GM13976 (cell line): ENCODE measurements at regions not wholly inside any gene's neighbourhood (a gene's known extent, or its start where the extent isn't known, plus 50 kb on each side); places are given as distances from the start of the nearest gene placed in this dataset.

Experiments used
- DNase-seq: peaks from one replicate; pipeline ENCODE4 v3.0.0; 2012; ENCODE audit warnings: low spot score
- in situ Hi-C: fragments of 300-500 bp; cut with MboI; formaldehyde crosslinking; loops from one replicate; pipeline ENCODE4 v1.12.0; 2022; ENCODE audit warnings: low sequenced_read_pairs, mixed read lengths, inconsistent platforms; ENCODE audit not compliant: unreplicated experiment
- TF ChIP-seq, protein P1 (sequence below): IDR thresholded peaks from 2 replicates; pipeline ENCODE4 v1.5.1; 2012; ENCODE audit warnings: borderline replicate concordance, mild to moderate bottlenecking; ENCODE audit not compliant: insufficient read depth; ENCODE audit errors: extremely low read depth, missing control alignments, control extremely low read depth

DNA sequence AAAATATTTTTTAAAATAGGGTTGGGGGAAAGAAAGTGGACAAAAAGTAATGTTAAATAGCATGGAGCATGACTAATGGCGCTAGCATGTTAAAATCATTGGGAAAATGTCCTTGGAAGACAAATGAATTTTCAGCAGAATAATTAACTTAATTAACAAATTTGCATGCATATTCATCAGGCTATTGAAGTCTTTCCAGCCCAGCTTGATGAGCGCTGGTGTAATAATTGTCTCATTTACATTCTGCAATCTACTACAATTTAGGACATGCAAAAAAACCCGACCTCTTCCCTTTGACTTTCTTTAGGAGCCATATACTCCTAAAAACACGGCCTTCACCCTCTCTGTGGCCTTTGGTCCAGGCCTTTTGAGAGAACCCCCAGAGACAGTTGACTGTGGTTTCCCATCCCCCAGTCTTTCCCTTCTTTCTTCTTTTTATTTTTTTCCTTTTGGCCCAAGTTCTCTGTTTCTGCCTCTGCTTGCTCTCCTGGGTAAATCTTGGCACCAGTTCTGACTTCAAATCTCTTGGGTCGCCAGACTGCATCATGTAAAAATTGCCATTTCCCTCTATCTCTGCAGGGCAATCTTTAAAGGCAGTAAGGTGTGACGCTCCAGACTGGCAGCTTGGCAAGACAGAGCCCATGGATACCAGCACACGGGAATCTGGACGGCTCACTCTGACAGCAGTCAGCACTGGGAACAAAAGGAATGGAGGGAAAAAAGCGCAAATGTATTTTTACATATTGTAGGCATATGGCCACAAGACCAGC, 105.5 kb downstream of the NEUROD6 start:
- TF ChIP-seq, protein P1, sequence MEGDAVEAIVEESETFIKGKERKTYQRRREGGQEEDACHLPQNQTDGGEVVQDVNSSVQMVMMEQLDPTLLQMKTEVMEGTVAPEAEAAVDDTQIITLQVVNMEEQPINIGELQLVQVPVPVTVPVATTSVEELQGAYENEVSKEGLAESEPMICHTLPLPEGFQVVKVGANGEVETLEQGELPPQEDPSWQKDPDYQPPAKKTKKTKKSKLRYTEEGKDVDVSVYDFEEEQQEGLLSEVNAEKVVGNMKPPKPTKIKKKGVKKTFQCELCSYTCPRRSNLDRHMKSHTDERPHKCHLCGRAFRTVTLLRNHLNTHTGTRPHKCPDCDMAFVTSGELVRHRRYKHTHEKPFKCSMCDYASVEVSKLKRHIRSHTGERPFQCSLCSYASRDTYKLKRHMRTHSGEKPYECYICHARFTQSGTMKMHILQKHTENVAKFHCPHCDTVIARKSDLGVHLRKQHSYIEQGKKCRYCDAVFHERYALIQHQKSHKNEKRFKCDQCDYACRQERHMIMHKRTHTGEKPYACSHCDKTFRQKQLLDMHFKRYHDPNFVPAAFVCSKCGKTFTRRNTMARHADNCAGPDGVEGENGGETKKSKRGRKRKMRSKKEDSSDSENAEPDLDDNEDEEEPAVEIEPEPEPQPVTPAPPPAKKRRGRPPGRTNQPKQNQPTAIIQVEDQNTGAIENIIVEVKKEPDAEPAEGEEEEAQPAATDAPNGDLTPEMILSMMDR = no peak
- in situ Hi-C loops = no loop called here

DNA sequence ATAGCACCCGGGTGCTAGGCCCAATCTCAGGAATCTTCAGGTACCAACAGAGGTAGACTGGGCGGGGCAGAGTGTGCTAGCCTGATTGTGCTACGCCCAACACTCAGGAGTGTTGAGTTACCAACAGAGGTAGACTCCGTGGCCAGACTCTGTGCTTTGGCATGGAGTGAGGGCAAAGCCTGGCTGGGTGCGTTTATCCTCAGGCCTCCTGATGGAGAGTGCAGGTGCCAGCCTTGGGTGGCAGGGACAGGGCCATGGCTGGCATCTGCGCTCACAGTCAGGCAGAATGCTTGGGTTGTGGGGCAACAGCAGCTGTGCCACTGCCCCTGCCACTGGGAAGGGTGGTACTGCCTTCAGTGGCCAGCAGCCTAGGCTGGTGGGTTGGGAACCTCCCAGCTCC, 111.6 kb downstream of the NEUROD6 start:
- in situ Hi-C loops = no loop called here
- DNase-seq = no peak
- TF ChIP-seq, protein P1 = no peak

More for the DNA sequence above, 105.5 kb downstream of the NEUROD6 start:
- DNase-seq = no peak

DNA sequence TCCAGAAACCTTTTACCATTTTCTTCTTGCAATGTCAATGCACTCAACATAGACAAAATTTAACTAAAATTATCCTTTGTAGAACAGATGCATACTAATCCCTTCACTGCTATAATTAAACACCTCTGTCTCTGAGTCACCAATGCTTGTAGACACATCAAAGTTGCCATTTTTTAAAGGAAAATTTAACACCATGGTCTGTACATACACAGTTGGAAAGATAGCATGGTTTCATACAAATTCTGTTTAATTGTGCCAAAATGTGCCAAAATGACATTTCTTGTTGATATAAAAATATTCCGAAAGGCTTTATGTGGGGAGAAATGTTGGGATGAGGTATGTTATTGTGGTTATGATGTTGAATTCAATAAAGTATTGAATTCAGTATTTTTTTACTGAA, 125.8 kb downstream of the NEUROD6 start:
- in situ Hi-C loops = no loop called here
- no peak for DNase-seq
- TF ChIP-seq, protein P1 = no peak

DNA sequence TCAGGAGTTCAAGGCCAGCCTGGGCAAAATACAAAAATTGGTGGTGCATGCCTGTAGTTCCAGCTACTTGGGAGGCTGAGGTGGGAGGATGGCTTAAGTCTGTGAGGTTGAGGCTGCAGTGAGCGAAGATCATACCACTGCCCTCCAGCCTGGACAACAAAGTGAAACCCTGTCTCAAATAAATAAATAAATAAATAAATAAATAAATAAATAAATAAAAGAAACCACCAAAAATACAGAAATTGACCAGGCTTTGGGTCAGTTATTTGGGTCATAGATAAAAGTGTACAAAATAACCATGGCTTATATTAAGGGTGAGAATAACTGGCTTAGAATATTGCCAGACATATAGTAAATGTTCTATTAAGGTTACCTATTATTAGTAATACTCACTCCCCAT, 129.2 kb downstream of the NEUROD6 start:
- DNase-seq = no peak
- TF ChIP-seq, protein P1 = no peak
- in situ Hi-C loops = no loop called here

DNA sequence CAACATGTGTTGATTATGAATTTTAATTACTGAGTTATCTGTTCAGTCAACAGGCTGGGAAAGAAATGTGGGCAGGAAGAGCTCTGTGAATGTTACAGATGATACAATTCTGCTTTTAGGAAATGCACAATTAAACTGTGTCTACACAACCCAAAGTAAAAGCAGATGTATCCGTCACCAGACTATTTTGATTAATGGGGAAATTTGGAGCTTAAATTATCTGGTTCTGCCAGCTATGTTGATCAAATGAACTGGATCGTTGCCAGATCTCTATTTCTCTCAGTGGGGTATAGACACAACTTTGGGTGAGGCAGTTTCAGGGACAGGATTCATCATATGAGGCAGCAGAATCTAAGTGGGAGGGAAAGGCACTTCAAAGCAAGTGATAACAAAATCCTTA, 136.5 kb downstream of the NEUROD6 start:
- in situ Hi-C loops = no loop called here
- TF ChIP-seq, protein P1 = no peak
- no peak for DNase-seq

DNA sequence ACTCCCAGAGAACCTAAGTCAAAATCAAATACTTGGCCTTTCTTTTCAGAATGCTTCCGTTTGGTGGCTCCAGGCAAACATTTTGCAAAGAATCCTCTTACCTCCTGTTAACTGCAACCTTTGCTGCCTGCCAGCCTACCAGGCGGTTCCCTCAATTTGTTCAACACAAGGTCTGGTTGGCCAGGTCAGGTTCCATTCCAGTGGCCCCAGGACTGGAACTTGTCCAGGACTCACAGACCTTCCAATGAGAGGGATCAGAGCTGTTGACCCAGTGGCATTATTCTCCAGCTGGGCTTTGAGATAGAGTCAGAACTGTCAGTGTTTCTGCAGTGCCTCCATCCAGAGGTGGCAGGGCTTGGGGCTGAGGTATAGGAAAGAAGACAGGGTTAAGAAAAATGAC, 137.0 kb downstream of the NEUROD6 start:
- TF ChIP-seq, protein P1 = no peak
- DNase-seq = no peak
- in situ Hi-C loops = no loop called here

DNA sequence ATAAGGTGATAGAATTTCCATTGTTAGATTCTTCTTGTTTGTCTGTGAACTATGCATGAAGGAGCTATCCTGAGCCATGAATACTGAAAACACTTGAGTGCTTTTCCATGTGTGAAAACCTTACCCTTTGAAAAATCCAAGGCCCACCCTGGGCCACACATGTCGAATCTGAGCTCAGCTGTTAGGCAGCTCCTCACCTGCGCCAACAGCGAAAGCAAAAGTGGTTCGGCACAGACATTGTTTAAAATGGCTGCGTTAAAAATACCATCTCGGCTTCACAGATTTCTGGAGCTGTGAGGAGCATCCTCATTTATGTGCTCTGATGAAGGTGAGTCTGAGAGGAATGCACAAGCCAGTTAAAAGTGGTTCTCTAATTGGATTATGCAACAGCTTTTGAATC, 137.7 kb downstream of the NEUROD6 start:
- TF ChIP-seq, protein P1 = no peak
- DNase-seq = no peak
- in situ Hi-C loops = no loop called here
